Right hindlimb (tissue), 1 donor: ENCODE measurements at regions not wholly inside any gene's neighbourhood (a gene's known extent, or its start where the extent isn't known, plus 50 kb on each side); places are given as distances from the start of the nearest gene placed in this dataset.
"Not testable (repeated sequence)": the region's sequence is repeated elsewhere in the genome, so short reads cannot be mapped to it uniquely, and the experiment has no call there.

Source experiments
- DNase-seq: peaks from one replicate; pipeline ENCODE4 v3.0.0-alpha.2; 2018

DNA sequence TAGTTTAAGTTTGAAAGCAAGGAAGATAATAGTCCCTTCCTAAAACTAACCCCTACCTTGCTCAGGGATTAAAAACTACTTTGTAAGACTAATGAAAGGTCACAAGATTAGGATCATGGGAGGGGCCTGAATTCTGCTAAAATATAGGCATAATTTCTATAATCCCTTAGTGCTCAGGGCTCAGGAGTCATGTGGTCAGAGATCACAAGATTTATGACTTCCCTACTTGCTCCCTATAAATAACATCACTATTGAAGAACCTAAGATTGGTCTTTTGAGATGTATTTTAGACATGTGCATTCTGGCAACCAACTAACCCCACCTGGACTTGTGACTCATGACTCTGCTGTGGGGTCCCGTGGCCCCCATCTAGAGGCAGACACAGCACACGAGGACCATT lies 81.1 kb downstream of the STMND1 start:
- DNase-seq: no peak

DNA sequence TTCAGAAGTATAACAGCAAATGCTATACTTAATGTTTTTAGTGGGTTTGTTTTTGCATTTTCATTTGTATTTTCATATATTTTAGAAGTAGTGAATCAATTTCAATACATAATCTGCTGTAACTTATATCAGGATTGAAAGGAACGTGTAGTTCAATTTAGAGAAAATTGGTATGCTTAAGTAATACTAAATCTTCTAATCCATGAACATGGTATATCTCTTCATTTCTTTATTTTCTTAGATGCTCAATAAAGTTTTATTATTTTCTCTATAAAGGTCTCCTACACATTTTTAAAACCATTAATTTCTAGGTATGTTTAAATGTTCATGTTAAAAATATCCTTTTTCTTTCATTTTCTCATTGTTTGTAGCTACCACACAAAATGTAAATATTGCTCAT lies 85.1 kb downstream of the STMND1 start:
- DNase-seq: no peak

DNA sequence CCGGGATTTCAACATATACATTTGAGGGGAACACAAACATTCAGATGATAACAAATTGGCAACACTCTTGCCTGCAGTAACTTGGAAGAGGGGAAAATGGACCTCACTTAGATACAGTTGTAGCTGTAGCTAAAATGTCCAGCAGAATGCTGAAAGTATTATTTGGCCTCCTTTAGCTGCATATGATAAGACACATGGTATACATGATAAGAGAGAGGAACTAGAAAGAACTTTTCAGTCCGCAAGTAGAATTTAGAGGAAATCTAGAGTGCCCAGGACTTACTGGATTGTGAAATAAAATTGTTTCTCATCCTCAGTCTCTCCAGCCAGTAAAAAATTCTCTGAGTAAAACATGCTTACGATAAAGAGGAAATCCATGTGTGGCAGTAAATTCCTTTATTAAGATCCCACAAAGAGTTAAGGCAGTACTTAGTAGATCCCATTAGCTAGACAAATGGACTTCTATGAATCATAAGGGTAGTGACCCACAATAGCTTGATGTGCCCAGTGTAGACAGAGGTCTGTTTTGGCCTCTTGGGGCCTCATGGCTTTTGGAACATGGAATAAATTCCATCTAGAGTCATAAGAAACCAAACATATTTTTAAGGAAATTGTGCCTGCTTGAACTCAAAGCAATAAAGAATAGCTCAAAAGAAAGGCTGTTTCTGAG lies 87.9 kb upstream of the RBM24 start:
- DNase-seq: no peak

DNA sequence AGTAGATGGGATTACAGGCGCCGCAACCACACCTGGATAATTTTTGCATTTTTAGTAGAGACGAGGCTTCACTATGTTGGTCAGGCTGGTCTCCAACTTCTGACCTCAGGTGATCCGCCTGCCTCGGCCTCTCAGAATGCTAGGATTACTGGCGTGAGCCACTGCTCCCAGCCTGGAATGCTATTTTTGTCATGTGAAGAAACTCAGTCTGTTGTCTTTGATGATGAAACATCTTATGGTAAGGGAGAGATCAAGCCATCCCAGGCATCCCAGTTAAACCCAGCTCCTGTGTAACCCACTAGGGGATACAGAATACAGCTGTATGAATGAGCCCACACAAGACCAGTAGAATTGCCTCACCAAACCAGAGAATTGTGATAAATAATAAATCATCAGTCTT lies 83.6 kb upstream of the RBM24 start:
- no peak for DNase-seq

DNA sequence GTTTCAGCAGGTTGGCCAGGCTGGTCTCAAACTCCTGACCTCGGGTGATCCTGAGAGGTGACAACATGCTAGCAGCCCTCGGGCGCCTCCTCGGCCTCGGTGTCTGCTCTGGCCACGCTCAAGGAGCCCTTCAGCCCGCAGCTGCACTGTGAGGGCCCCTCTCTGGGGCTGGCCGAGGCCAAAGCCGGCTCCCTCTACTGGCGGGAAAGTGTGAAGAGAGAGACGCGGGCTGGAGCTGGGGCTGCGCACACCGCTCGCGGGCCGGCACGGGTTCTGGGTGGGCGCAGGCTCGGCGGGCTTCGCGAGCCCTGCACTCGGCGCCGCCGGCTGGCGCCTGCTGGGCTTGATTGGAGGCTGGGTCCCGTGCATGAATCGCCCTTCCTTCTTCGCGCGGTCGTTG lies 80.8 kb upstream of the RBM24 start:
- DNase-seq: no peak

DNA sequence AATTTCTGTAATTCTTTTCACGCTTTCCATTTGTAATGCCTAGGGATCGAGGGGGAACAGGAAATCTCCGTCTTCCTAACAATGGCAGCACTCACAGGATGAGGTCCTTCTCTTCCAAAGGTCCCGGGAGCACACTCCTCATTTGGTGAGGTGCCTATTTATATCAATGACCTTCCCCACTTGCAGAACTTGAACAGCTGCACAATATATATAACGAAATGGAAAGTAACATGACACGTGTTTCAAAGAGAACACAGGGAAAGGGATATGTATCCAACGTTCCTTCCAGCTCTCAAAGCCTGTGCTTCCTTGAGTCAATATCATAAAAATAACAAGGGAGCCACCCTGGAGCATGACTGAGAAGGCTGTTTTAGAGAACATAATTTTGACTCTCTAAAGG lies 78.6 kb upstream of the RBM24 start:
- DNase-seq: peak; percentile 77

DNA sequence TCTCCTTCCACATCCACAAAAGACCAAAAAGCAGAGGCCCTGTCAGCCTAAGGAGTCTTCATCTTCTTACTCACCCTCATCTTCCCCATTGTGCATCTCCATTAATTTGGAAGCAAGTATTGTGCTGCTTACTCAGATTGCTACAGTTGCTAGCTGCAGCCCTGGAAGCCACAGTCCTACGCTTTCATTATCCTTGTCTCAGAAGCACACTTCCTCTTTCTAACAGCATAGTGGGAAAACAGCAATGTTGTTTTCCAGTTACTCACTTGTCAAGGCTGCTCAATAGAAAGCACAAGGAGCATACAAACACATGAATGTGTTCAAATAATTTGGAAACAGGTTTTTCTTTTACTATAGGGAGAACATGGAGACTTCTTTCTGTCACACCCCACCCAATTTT lies 76.6 kb upstream of the RBM24 start:
- DNase-seq: no peak

DNA sequence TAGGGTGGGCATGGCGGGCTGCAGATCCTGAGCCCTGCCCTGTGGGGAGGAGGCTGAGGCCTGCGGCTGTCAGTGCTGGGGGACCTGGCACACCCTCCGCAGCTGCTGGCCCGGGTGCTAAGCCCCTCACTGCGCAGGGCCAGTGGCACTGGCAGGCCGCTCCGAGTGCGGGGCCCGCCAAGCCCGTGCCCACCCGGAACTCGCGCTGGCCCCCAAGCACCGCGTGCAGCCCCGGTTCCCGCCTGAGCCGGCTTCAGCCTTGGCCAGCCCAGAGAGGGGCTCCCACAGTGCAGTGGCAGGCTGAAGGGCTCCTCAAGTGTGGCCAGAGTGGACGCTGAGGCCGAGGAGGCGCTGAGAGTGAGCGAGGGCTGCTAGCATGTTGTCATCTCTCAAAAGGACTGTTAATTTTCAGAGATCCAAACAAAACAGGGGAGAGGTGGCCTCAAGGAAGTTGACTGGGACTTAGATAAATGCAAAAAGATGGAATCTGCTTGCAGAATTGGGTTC lies 74.5 kb upstream of the RBM24 start:
- no peak for DNase-seq

DNA sequence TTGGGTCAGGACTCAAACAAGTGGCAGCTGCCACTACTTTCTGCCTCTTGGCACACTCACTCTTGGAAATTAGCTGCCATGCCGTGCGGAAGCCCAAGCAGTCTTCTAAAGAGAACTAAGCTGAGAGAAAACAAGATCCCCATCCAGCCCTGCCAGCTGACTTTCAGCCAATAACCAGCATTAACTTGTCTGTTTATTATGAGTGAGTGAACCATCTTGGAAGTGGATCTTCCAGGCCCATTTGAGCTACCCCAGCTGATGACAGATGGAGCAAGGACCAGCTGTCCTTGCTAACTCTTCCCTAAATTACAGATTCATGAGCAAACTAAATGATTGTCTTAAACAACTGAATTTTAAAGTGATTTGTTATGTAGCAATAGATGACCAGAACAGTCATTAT lies 73.9 kb upstream of the RBM24 start:
- peak; percentile 56 for DNase-seq

DNA sequence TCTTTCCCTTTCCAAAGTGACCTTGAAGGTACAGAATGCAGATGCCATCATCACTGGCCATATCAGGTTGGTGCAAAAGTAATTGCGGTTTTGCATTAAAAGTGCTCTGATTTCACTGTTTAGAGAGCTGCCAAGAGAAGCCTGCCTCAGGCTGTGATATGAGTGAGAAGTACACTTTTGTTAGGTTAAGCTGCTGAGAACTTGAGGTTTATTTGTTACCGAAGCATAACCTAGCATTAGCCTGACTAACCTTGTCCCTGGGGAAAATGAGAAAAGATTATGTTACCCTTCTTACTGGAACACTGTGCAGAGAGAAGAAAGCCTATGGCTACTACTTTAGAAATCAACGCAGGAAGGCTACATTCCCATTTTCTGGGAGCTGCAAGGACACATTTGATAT lies 70.5 kb upstream of the RBM24 start:
- no peak for DNase-seq

DNA sequence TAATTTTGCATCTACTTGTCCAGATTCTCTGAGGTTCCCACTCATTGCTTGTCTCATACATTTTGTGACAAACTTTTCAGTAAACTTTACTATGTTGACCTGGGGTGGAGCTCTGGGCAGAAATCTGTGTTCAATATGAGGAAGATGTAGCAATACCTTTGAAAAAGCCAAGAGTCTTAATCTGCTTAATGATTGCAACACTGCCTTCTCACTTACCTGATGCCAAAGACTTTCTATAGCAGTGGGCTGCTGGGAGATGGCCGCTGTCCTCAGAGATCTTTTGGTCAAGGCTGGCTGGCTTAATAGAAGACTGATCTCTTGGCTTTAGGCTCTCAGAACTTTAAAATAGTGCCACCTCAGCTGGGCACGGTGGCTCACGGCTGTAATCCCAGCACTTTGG lies 70.1 kb upstream of the RBM24 start:
- DNase-seq: no peak

DNA sequence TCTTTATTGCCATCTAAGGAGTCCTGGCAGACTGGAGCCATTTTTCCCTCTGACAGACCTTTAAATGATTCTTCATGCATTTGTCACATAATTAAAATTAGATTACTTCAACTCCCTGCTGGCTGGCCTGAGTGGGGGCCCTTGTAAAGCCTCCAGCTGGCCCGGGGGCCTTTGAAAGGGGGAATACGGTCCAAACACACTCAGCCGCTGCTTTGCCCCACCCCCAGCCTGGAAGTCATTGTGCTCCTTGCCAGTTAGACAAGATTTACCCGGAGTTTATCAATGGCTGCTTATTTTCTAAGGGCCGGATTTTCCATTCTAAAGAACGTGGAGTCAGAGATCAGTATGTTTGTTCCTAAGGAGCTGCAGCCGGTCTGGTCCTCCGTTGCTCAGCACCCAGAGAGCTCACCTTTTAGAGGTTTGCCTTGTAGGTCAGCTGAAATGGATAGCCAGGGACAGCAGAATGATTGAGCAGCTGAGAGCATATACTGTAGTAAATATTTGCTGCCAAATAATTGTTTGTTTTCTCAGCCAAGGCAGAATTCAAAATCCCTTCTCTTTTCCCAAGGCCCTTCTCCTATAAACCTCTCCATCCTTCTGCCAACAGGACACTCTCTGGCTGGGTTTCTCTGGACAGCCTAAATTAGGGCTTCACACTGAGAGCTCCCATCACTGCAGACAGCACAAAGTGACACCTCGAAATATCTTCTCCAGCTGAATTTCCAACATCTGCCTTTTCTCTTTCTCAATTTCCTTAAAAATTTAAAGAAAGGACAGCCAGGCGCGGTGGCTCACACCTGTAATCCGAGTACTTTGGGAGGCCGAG lies 68.4 kb upstream of the RBM24 start:
- DNase-seq: peak; percentile 91

DNA sequence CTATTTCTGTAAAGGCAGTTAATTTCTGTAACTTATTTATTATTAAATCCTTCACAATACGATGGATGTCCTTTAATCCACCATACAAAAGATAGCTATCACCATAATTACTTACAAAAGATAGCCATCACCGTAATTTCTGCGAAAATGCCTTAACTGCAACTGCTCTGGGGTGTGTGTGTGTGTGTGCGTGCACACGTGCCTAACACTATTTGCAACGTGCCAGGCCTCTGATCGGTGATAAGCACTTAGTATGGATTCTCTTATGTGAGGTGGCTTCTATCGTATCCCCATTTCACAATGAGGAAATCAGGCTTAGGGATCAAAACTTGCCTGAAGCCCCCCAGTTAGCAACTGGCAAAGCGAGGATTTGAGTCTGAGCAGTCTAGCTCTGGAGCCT lies 67.1 kb upstream of the RBM24 start:
- DNase-seq: no peak

DNA sequence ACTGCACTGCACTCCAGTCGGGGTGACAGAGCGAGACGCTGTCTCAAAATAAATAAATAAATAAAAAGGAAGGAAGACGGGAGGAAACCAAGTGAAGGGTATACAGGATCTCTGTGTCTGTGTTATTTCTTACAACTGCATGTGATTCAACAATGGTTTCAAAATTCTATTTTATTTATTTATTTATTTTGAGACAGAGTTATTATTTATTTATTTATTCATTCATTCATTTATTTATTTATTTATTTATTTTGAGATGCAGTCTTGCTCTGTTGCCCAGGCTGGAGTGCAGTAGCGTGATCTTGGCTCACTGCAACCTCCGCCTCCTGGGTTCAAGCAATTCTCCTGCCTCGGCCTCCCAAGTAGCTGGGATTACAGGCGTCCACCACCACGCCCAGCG lies 64.2 kb upstream of the RBM24 start:
- DNase-seq: not testable (repeated sequence)

DNA sequence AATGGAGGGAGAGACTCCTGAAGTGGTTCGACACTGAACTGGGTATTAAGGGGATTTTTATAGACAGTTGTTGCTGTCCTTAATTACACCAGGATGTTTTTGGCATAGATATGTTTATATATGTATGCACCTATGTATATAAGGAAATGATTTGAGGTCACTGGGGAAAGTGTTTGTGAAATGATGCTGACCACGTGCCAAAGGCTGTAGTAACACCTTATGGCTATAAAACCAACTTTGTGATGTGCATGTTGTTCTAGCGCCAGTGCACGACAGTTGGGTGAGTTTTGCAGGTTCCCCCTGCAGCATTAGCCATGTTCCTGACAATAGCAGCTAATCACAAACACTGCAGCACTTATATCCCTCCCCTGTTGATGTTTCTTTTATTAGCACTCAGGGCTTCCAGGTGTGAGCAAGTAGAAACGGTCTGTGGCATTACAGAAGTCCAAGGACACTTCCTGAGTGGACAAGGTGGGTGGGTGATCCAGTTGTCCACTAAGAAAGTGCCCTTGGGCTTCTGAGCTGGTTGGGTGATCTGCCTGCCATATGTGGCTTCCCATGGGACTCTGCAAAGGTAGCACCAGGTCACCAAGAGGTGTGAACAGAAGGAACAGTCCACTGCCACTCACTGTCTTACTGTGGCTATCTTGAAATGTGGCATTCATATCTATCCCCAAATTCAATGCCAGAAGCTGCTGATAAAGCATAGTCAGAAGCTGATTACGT lies 63.0 kb upstream of the RBM24 start:
- no peak for DNase-seq

DNA sequence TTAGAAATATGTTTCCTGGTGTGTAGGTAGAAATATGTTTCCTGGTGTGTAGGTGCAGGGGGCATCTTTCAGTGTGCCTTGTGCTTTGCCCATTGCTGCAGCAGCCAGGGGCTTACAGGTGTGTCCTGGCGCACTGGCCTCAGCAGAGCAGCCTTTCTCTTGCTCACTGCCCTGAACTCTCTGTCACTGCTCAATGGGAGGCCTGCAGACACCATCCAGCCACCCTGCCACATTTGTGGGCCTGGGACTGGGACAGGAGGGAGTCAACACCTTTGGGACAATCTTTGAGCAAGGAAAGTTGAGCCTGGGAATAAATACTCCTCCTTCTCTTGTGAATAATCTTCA lies 62.4 kb upstream of the RBM24 start:
- DNase-seq: no peak

DNA sequence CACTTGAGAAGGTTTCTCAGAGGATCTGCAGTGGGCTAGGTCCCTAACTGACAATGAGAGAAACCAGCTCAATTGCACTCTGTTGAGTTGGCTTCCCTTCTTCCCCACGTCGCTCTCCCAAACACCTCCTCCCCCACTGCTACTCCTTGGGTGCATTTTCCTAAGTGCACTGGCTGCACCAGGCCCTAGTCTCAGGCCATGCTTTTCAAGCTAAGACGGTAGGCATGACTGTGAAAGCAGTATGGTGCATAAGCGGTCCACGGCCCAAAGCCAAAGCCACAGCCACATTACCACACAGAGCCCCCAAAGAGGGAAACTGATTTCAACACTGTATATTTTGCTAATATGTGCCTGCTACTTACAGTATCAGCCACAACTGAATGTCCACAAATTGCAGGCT lies 62.1 kb upstream of the RBM24 start:
- peak; percentile 42 for DNase-seq

DNA sequence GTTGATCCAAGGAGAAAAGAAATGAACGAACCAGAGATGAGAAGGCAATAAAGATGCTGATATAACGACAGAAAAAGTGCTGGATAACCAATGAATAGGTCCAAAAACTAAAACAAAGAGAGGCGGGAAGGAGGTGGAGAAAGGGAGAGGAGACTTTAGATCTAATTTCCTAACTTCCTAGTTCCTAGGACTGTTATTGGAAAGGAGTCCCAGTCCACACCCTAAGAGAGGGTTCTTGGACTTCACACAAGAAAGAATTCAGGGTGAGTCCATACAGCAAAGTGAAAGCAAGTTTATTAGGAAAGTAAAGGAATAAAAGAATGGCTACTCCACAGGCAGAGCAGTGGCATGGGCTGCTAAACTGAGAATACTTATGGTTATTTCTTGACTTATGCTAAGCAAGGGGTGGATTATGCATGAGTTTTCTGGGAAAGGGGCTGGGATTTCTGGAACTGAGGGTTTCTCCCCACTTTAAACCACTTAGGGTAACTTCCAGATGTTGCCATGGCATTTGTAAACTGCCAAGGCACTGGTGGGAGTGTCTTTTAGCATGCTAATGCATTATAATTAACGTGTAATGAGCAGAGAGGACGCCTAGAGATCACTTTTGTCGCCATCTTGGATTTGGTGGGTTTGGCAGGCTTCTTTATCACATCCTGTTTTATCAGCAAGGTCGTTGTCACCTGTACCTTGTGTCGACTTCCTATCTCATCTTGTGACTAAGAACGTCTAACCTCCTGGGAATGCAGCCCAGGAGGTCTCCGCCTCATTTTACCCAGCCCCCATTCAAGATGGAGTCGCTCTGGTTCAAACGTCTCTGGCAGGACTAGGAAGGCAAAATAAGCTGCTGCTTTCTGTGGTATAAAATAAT lies 60.9 kb upstream of the RBM24 start:
- DNase-seq: no peak

DNA sequence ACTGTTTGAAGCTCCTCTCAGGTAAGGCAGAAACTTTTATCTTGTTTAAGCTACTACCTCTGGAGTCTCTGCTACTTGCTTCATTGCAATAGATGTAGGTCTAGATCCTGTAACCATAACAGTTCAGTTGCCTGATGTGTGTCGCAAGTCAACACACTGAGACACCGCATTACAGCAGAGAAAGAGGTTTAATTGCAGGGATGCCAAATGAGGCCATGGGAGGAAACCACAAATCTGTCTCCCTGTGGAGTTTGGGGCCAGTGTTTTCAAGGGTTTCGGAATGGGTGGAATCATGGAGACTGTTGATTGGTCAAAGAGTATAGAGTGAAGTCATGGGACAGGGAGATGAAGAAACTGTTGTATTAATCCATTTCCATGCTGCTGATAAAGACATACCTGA lies 57.1 kb upstream of the RBM24 start:
- DNase-seq: no peak

DNA sequence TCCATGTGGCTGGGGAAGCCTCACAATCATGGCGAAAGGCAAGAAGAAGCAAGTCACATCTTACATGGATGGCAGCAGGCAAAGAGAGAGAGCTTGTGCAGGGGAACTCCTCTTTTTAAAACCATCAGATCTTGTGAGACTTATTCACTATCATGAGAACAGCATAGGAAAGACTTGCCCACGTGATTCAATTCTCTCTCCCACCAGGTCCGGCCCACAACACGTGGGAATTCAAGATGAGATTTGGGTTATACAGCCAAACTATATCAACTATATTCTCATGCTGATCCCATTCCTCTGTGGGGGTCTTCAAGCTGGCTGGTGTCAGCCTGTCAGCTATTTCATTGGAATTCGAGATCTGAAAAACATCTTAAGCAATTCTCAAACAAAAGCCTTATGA lies 56.7 kb upstream of the RBM24 start:
- not testable (repeated sequence) for DNase-seq

DNA sequence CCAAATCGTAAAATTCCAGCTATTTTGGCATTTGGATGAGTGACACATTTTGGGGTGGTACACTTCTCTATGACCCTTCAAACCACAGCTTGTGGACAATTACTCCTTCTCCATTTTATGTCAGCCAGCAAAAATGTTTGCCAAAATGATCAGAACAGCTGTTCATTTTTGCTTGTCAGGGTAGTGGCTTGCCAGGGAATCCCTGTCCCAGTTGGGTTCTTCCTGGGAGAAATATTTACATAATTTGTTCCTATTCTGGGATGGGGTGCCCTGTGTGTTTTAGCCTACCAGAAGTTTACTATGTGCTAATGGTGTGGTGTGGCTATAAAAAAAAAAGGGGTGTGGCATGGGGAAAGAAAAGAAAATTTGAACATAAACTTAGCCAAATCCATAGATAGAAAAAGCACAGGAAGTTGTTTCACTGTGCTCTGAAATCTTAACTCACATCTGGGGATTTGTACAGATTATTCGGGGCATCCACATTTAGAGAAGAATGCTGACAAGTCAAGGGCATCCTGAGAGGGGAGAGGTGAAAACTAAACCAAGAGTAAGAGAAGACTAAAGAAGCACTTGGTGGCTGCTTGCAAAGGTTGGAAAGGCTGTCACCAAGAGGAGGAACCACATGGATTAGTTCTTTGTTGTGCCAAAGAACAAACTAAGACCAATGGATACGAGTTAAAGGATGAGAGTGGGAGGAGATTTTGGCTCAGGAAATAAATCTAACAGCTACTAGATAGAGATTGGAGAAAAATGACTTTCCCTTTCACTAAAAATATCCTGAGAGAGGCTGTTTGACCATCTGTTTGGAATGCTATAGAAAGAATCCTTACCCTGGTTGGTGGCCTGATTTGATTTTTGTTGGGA lies 55.2 kb upstream of the RBM24 start:
- peak; percentile 44 for DNase-seq

DNA sequence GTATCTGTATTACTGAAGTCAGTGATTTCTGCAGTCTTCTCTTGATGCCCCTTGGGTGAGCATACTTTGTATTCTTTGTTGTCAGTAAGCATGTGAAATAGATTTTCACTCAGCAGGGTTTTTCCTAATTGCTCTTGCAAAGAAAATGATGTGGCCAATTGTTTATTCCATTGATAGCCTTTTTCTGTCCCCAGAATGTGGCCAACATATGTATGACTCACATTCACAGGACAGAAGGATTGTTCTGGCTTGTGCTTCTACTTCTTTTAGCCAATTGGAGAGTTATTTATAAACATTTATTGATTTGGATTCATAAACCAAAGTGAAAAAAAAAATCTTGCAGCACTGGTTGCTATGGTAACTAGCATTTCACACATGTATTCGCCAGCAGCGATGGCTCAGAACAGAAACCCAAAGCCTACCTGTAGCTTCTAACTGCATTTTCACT lies 54.4 kb upstream of the RBM24 start:
- DNase-seq: no peak
